ENCODE measurements at regions not wholly inside any gene's neighbourhood (a gene's known extent, or its start where the extent isn't known, plus 50 kb on each side); places are given as distances from the start of the nearest gene placed in this dataset.
"Not testable (repeated sequence)": the region's sequence is repeated elsewhere in the genome, so short reads cannot be mapped to it uniquely, and the experiment has no call there.

DNA sequence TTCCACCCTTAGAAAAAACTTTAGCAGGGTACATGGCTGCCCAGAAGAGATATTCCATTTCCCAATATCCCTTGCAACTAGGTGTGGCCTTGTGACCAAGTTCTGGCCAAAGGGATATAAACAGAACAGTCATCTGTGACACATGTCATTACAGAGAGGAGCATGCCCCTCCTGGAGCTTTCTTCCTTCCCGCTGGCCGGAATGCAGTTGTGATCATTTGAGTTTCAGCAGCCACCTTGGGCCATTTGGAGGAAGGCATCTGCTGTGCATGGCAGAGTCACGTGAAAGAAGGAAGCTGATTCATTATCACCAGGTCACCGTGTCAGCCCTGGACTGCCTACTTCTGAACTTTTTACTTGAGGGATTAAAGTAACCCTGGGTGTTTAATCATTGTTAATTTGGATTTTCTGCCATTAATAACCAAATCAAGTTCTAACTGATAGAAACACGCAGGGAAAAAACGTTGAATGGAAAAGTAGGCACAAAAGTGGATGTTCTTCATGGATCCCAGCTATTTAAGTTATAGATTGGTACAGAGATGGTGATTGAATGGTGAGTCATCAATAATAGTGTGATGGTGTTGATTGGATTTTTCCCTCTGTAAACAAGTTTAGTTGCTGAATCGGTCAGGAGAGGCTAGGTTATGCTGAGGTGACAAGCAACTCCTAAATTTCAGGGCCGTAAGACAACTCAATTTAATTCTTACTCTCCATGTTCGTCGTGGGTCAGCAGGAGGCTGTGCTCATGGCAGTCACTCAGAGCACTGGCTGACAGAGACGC, 80.7 kb upstream of the CCDC167 start:
- ATAC-seq (no peak), DNase-seq (no peak)
- no peak overlapping the region for H3K27ac Mint-ChIP-seq
- no peaks in the 10 kb centered on the region for H3K9me3 Mint-ChIP-seq
- no peaks in the 10 kb centered on the region for H3K4me1 Mint-ChIP-seq
- peaks cover 19% of the 10 kb centered on the region for H3K27me3 Mint-ChIP-seq
- H3K4me3 Mint-ChIP-seq, result no peak overlapping the region

DNA sequence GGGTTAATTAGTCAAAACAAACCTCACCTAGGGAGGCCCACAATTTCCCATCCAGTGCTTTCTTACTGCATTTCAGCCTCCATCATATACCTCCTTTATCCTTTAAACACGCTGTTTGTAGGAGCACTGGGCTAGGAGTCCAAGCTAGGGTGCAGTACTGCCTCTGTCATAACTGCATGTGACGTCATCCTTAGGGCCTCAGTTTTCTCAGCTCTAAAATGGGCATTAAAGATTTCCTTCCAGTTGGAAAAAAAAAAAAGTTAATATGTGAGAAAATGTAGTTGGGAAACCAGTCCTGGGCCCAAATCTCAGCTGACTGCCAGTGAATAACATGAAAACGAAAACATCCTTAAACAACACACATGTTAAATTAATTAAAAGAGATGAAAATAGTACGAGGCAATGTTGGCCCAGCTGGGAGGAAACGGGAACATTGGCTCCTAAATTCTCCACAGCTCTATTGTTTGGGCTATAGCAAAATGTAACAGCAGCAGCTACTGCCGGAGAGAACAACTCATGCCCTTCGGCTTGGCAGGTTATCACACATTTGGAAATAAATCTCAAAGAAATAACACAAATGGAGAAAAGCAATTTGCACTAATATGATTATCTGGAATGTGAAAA, 79.9 kb upstream of the CCDC167 start:
- Mint-ChIP-seq H3K4me1 (no peaks in the 10 kb centered on the region), H3K27ac (no peak overlapping the region), H3K4me3 (no peak overlapping the region), H3K27me3 (peaks cover 16% of the 10 kb centered on the region), H3K9me3 (no peaks in the 10 kb centered on the region)
- ATAC-seq, result no peak
- no peak for DNase-seq

DNA sequence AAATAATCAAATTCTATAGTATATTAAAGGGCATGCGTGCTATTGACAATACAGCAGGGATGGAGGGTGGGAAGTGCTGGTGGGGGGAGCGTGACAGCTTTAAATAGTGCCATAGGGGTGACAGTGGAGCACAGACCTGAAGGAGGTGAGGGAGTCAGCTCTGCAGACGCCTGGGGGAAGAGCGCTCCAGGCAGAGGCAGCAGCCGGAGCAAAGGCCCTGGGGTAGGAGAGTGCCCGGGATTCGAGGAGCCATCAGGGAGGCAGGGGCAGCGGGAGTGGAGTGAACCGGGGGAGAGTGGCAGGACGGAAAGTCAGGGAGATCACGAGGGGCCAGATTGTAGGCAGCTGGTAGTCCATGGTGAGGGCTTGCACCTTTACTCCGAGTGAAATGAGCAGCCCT, 78.4 kb upstream of the CCDC167 start:
- peak overlapping the region in 1 of 2 donors; percentile 88 for H3K27ac Mint-ChIP-seq

DNA sequence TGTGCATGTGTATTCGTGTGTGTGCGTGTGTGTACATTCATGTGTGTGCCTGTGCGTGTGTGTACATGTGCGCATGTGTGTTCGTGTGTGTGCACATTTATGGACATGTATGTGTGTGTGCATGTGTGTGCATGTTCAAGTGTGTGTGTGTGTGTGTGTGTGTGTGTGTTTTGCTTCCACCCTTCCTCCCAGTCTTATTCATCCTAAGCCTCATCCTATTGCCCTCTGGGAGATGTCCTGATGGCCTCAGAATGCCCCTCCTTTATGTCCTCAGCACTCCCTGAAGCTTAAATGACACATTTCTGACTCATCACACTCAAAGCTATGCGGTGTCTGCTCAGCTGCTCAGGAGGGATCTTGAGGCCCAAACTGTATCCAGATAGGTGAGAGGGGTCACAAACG, 76.6 kb upstream of the CCDC167 start:
- Mint-ChIP-seq H3K27ac (no peak overlapping the region), H3K9me3 (no peaks in the 10 kb centered on the region), H3K27me3 (peaks cover 13% of the 10 kb centered on the region), H3K4me1 (no peaks in the 10 kb centered on the region), H3K4me3 (no peak overlapping the region)
- no peak for ATAC-seq
- no peak for DNase-seq

More for the DNA sequence above, 78.4 kb upstream of the CCDC167 start:
- Mint-ChIP-seq H3K4me3 (no peak overlapping the region), H3K4me1 (no peaks in the 10 kb centered on the region), H3K9me3 (no peaks in the 10 kb centered on the region), H3K27me3 (peaks cover 13% of the 10 kb centered on the region)
- DNase-seq, result no peak
- ATAC-seq, result no peak

DNA sequence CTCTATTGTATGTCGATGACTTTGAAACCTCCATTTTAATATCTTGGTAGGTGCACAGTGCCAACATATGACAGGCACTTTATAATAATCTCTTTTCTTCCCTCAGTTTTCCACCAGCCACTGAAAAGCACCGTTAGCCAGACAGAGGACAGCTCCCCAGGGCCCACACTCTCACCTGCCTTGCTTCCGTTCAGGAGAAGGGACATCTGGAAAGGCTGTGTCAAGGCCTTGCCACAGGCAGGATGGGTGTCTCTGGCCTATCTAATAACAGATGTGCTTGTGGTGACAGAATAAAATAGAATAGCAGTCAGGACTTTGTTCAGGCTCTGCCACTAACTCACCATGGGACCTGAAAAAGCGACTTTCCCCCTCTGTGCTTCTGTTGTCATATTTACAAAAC, 75.5 kb upstream of the CCDC167 start:
- no peak for DNase-seq
- Mint-ChIP-seq H3K27ac (no peak overlapping the region), H3K4me3 (no peak overlapping the region), H3K27me3 (peaks cover 22% of the 10 kb centered on the region), H3K9me3 (no peaks in the 10 kb centered on the region), H3K4me1 (peaks cover 5% of the 10 kb centered on the region)
- ATAC-seq, result no peak

DNA sequence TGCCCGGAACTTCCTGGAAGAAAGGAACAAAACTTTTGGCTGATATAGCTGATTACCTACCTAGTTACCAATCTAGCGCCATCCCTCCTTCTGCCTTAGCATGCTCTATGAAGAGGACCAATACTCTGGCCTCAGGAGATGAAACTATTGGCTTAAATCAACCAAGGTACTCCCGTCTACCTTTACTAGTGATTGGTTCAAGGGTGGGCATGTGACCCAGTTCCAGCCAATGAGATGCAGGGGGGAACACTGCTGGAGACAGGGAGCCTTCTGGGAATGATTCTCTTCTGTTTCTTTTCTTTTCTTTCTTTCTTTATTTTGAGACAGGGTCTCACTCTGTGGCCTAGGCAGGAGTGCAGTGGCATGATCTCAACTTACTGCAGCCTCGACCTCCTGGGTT, 72.6 kb upstream of the CCDC167 start:
- H3K27me3 Mint-ChIP-seq, result peaks cover 20% of the 10 kb centered on the region
- H3K4me3 Mint-ChIP-seq, result no peak overlapping the region
- DNase-seq (no peak), ATAC-seq (no peak)
- no peaks in the 10 kb centered on the region for H3K9me3 Mint-ChIP-seq
- H3K4me1 Mint-ChIP-seq, result peaks cover 7% of the 10 kb centered on the region
- no peak overlapping the region for H3K27ac Mint-ChIP-seq

DNA sequence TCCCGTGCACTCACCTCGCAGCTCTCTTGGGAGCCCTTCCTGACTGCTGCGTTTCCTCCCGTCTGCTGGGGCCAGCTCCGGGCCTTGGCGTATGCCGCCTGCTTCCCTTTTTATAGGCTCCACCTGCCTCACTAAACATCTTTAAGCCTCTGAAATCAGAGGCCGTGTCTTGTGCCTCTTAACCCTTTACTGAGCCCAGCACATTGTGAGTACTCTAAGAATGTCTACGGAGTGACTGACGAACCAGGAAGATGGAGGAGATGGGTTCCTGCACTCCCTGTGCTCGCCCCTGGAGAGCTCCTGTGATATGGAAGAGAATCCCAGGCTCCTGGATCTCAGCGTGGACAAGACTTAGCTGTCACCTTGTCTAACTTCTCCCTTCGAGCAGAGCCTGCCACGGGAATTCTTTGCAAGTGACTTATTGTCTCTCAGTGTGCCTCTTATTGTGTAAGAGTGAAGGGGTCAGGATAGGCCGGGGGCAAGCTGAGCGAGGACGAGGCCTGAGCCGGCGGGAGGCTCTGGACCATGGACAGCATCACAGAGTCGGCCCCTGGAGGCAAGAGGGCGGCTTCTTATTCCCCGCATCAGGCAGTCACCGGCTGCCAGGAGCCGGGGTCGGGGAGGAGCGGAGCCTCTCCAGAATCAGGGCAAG, 70.9 kb upstream of the CCDC167 start:
- ATAC-seq, result no peak

DNA sequence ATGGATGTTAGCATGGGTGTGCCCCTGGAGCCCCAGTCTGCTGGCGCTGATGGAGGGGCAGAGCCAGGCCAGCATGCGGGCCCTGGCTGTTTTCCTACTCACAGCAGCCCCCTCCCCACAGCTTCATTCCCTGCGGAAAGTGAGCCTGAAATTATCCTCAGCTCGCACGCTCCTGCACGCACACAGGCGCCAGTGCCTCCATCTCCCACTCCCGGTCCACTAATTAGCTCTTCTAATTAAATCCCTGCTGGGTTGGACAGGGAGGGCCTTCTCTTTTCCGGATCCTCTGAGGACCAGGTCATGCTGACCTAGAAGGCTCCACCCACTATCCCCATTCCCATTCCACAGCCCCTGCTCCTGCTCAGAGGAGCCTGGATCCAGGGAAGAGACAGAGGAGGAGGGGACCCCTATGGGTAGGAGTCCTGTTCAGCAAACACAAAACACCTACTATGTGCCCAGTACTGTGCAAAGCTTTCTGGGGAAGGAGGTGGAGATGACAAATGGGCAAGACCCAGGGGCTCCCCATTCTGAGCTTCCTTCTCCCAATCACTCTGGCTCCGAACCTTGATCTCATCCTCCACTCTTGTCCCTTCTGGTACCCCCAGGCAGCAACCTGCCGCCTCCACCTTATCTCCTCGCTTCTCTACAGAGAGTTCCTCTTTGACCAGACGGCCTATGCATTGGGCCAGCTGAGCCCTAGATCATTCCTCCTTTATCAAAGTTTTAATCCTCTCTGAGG, 70.2 kb upstream of the CCDC167 start:
- peaks cover 17% of the 10 kb centered on the region for H3K27me3 Mint-ChIP-seq
- peaks cover 14% of the 10 kb centered on the region for H3K4me1 Mint-ChIP-seq
- no peak overlapping the region for H3K4me3 Mint-ChIP-seq
- H3K9me3 Mint-ChIP-seq, result no peaks in the 10 kb centered on the region
- no peak for ATAC-seq
- H3K27ac Mint-ChIP-seq, result no peak overlapping the region
- DNase-seq, result no peak

More for the DNA sequence above, 70.9 kb upstream of the CCDC167 start:
- Mint-ChIP-seq H3K4me3 (no peak overlapping the region), H3K27ac (no peak overlapping the region), H3K4me1 (peaks cover 14% of the 10 kb centered on the region), H3K9me3 (no peaks in the 10 kb centered on the region), H3K27me3 (peaks cover 13% of the 10 kb centered on the region)
- no peak for DNase-seq

DNA sequence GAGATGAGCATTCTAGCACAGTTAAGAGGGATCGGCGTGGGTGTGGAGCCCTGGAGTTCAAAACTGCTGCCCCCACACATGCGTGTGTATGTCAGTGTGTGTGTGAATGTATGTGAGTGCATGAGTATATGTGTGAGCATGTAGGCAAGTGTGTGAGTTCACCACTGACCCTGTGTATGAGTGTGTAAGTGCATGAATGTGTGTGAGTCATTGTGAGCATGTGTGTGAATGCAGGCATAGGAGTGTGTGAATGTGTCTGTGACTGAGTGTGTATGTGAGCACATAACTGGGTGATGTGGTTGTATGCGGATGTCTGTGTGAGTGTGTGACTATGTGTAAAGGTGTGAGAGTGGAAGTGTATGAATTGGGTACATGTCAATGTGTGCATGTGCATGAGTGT, 69.6 kb upstream of the CCDC167 start:
- peaks cover 14% of the 10 kb centered on the region for H3K4me1 Mint-ChIP-seq
- H3K4me3 Mint-ChIP-seq, result no peak overlapping the region
- ATAC-seq (no peak), DNase-seq (no peak)
- H3K27ac Mint-ChIP-seq, result no peak overlapping the region
- no peaks in the 10 kb centered on the region for H3K9me3 Mint-ChIP-seq
- H3K27me3 Mint-ChIP-seq, result peaks cover 22% of the 10 kb centered on the region

DNA sequence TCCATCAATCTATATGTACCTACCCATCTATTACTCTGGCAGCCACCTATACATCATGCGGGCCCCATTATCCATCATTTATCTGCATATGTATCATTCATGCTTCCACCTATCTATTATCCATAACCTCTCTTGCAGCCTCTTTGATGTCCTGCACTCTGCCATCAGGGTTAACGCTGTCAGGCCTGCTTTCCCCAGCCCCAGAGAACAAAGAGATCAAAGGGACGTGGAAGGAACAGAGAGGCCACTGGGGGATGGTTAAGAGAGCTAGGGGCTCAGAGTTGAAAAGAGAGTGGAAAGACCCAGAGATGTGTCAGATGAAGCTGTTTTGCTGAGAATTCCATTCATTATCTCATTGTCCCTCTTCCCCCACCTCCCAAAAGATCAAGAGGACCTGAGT, 67.3 kb upstream of the CCDC167 start:
- no peak for ATAC-seq
- peaks cover 33% of the 10 kb centered on the region for H3K27me3 Mint-ChIP-seq
- no peak overlapping the region for H3K27ac Mint-ChIP-seq
- H3K9me3 Mint-ChIP-seq, result no peaks in the 10 kb centered on the region
- DNase-seq, result no peak
- H3K4me1 Mint-ChIP-seq, result peaks cover 14% of the 10 kb centered on the region
- no peak overlapping the region for H3K4me3 Mint-ChIP-seq

DNA sequence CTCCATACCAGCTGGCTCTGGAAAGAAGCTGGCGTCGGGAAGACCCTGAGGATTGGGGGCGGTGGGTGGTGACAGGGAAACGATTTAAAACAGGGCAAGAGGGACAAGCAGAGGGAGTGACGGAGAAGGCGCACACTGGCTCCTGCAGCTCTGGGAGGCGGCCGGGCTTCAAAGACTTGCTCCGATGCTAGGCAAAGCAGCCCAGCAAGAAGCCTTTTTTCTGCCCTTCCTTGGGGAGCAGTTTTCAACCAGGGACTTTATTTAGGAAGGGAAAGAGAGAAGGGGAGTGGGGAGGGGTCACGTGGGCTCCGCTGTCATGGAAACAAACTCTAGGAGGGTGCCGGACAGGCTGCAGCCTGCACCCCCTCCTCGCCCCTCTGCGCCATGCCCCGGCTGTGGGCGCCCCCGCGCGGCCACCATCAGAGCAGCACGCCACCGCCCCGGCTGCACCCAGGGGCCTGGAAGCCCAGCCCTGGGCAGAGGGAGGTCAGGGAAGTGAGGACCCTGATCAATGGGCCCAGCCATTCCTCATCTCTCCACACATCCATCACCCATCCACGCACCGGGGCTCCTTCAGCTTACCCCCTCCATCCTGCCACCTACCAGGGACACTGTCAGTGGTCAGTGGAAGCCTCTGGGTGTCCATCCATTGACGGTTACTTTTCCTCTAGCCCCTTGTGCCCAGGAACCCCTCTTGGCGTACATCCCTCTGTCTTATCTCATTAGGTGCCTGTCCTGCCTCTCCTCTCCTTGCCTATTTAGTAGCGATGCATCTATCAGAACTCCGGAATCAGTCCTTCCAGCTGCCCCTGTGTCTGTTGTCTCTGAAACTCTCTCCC, 66.6 kb upstream of the CCDC167 start:
- H3K9me3 Mint-ChIP-seq, result no peaks in the 10 kb centered on the region
- ATAC-seq, result peak; percentile 95
- peak; percentile 74 to 78 for DNase-seq
- H3K27me3 Mint-ChIP-seq, result peaks cover 33% of the 10 kb centered on the region
- peak overlapping the region; percentile 54 for H3K4me3 Mint-ChIP-seq
- H3K4me1 Mint-ChIP-seq, result peaks cover 15% of the 10 kb centered on the region
- no peak overlapping the region for H3K27ac Mint-ChIP-seq

DNA sequence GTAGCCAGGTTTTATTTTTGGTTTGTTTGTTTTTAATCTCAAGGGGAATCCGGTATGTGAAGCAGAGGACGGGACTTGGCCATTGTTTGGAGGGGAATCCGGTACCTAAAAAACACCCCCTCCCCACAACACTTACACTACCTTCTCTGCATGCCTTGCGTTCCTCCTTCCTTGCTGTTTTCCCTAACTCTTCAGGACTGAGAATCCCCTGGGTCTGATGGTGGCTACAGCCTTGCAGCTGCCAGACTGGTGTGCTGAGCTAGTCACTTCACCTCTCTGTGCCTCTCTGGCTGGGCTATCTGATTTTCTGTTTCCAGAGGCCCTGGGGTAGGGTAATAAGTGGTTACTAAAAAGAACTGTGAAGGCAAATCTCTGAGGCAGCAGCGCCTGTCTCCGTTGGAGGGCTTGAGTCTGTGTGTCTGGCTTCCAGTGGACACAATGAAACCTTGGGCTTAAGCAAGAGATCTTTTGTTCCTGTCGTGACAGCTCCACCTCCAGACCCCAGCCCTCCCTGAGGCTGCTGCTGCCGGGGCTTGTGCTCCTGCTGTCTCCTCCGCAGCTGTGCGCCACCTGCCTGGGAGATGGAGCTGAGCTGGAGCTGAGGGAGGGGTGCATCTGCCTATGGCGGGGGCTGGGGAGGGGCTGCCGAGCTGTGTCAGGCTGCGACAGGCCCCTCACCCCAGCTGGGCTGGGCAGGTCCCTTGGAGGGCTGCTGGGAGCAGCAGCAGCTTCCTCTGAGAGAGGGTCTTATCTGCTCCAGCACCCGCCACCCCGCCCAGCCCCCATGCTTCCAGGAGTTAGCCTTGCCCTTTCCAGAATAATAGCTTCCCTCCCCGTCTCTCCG, 65.8 kb upstream of the CCDC167 start:
- peaks cover 28% of the 10 kb centered on the region for H3K27me3 Mint-ChIP-seq
- no peak for ATAC-seq

DNA sequence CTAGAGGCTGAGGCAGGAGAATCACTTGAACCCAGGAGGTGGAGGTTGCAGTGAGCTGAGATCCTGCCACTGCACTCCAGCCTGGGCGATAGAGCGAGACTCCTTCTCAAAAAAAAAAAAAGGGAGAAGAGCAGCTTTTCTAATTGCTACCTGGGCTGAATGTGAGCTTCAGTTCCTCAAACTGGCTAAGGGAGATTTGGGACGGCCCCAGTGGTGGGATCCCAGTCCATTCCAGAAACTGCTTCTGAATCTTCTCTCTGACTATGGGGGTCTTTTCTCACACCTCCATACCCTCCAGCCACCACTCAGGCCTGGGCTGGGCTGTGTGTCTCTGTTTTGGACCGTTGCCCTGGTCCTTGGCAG, 63.2 kb upstream of the CCDC167 start:
- not testable (repeated sequence) for ATAC-seq, H3K4me3 Mint-ChIP-seq, DNase-seq, H3K9me3 Mint-ChIP-seq, H3K27ac Mint-ChIP-seq
- Mint-ChIP-seq H3K4me1 (peaks cover 39% of the 10 kb centered on the region), H3K27me3 (peaks cover 29% of the 10 kb centered on the region)

More for the DNA sequence above, 65.8 kb upstream of the CCDC167 start:
- DNase-seq, result no peak
- Mint-ChIP-seq H3K9me3 (no peaks in the 10 kb centered on the region), H3K4me3 (peak overlapping the region; percentile 54), H3K27ac (no peak overlapping the region), H3K4me1 (peaks cover 21% of the 10 kb centered on the region)

DNA sequence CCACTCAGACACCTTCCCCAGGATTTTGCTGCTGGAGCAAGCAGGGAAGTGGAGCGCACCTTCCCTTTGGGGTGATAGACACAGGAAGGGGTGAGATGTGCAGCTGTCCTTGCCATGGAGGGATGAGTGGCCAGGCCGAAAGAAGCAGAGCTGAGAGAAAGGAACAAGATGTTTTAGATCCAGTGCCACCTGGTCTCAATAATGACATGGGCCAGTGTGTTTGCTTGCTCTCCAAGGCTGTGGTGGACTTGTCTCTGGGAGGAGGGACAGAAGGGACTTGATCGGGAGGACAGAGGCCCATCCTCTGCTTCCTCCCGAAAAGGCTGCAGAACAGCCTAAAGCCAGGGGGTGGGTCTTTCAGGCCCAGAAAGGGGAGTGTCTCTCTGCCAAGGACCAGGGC, 61.7 kb upstream of the CCDC167 start:
- H3K27ac Mint-ChIP-seq, result no peak overlapping the region
- no peak overlapping the region for H3K4me3 Mint-ChIP-seq
- no peak for ATAC-seq
- H3K4me1 Mint-ChIP-seq, result peaks cover 40% of the 10 kb centered on the region
- no peak for DNase-seq
- H3K27me3 Mint-ChIP-seq, result peaks cover 29% of the 10 kb centered on the region
- no peaks in the 10 kb centered on the region for H3K9me3 Mint-ChIP-seq
